Uterus (tissue), 3 donors: ENCODE measurements at regions not wholly inside any gene's neighbourhood (a gene's known extent, or its start where the extent isn't known, plus 50 kb on each side); places are given as distances from the start of the nearest gene placed in this dataset.
"Not testable (repeated sequence)": the region's sequence is repeated elsewhere in the genome, so short reads cannot be mapped to it uniquely, and the experiment has no call there.

Source experiments
- DNase-seq, 2 donors: peaks; one replicate each; pipeline ENCODE4 v3.0.0-alpha.2; 2019 to 2020
- H3K27ac ChIP-seq, 2 donors: fragments of 200-600 bp; sonication (generic); 1 replicate in 1 of 2; 2 replicates in 1 of 2; pipeline ENCODE4 v1.5.1; 2016 to 2018
- H3K27me3 ChIP-seq, 2 donors: fragments of 200-600 bp; sonication (generic); one replicate each; pipeline ENCODE4 v1.5.1; 2018 to 2019; ENCODE audit warnings: control low read depth in 1 of 2
- H3K36me3 ChIP-seq, 2 donors: fragments of 200-600 bp; sonication (generic); one replicate each; pipeline ENCODE4 v1.5.1; 2019; ENCODE audit warnings: control low read depth in 1 of 2
- H3K4me1 ChIP-seq, 2 donors: fragments of 200-600 bp; sonication (generic); one replicate each; pipeline ENCODE4 v1.5.1; 2018 to 2019; ENCODE audit warnings: control low read depth in 1 of 2
- H3K4me3 ChIP-seq, 2 donors: fragments of 200-600 bp; sonication (generic); 1 replicate in 1 of 2; 2 replicates in 1 of 2; pipeline ENCODE4 v1.5.1; 2018 to 2019; ENCODE audit warnings: mild to moderate bottlenecking in 1 of 2
- H3K9me3 ChIP-seq, 2 donors: fragments of 200-600 bp; sonication (generic); one replicate each; pipeline ENCODE4 v1.5.1; 2019; ENCODE audit warnings: control low read depth in 1 of 2
- CTCF ChIP-seq, 4 experiments: fragments of 200-600 bp in 2 of 4; fragments of 450-650 bp in 2 of 4; sonication (generic) in 2 of 4; IDR thresholded peaks; one replicate each; pipeline ENCODE4 v1.5.1; 2016 to 2019; ENCODE audit warnings: antibody characterized with exemption in 4 of 4, mild to moderate bottlenecking in 2 of 4, moderate library complexity in 1 of 4
- POLR2A ChIP-seq, 2 donors: fragments of 450-650 bp; IDR thresholded peaks; one replicate each; pipeline ENCODE4 v1.6.1; 2016; ENCODE audit warnings: antibody characterized with exemption in 2 of 2, mild to moderate bottlenecking in 1 of 2, moderate library complexity in 1 of 2
- intact Hi-C: fragments of 100-400 bp; cut with DNase I; formaldehyde crosslinking; loops from one replicate; pipeline ENCODE4 v1.15.1; 2023; ENCODE audit warnings: low total_unique reads
- donor health status: DM: yes; HTN: yes; CAD: no.

- Histone ChIP-seq H3K36me3 (no peaks in the 10 kb centered on the region), H3K27ac (no peak overlapping the region), H3K9me3 (no peaks in the 10 kb centered on the region), H3K4me3 (no peak overlapping the region), H3K4me1 (no peaks in the 10 kb centered on the region), H3K27me3 (no peaks in the 10 kb centered on the region)
- TF ChIP-seq POLR2A (IDR thresholded peaks at IDR 0.05) (no peak), CTCF (IDR thresholded peaks at IDR 0.05) (no peak)
- DNase-seq: no peak
- intact Hi-C loops: no loop called here
These were observed 157.1 kb upstream of the BCHE start for GRCh38 chr3:165994293-165994692.

- Histone ChIP-seq H3K4me1 (no peaks in the 10 kb centered on the region), H3K9me3 (no peaks in the 10 kb centered on the region), H3K27ac (no peak overlapping the region), H3K36me3 (no peaks in the 10 kb centered on the region), H3K4me3 (no peak overlapping the region), H3K27me3 (no peaks in the 10 kb centered on the region)
- TF ChIP-seq CTCF (IDR thresholded peaks at IDR 0.05): no peak
- no peak for TF ChIP-seq POLR2A (IDR thresholded peaks at IDR 0.05)
- no peak for DNase-seq
- intact Hi-C loops: no loop called here
These were observed 147.4 kb upstream of the BCHE start for GRCh38 chr3:165984589-165984988.

- intact Hi-C loops: no loop called here
- no peaks in the 10 kb centered on the region for H3K9me3 ChIP-seq
- no peaks in the 10 kb centered on the region for H3K36me3 ChIP-seq
- H3K4me1 ChIP-seq: no peaks in the 10 kb centered on the region
- DNase-seq: no peak
- H3K27me3 ChIP-seq: no peaks in the 10 kb centered on the region
- TF ChIP-seq CTCF (IDR thresholded peaks at IDR 0.05) (no peak), POLR2A (IDR thresholded peaks at IDR 0.05) (no peak)
- H3K4me3 ChIP-seq: no peak overlapping the region
- H3K27ac ChIP-seq: no peak overlapping the region
These were observed 146.1 kb upstream of the BCHE start for GRCh38 chr3:165983284-165983683.

GRCh38 chr3:165981318-165981717, 144.1 kb upstream of the BCHE start:
- TF ChIP-seq CTCF (IDR thresholded peaks at IDR 0.05): no peak
- no peak for TF ChIP-seq POLR2A (IDR thresholded peaks at IDR 0.05)
- no peaks in the 10 kb centered on the region for H3K27me3 ChIP-seq
- no peaks in the 10 kb centered on the region for H3K36me3 ChIP-seq
- no peaks in the 10 kb centered on the region for H3K4me1 ChIP-seq
- no peak overlapping the region for H3K27ac ChIP-seq
- no peak for DNase-seq
- intact Hi-C loops: no loop called here
- H3K4me3 ChIP-seq: no peak overlapping the region
- no peaks in the 10 kb centered on the region for H3K9me3 ChIP-seq

GRCh38 chr3:165960825-165961224, 123.6 kb upstream of the BCHE start:
- H3K36me3 ChIP-seq, H3K27me3 ChIP-seq, H3K4me1 ChIP-seq, H3K9me3 ChIP-seq, H3K4me3 ChIP-seq, DNase-seq, H3K27ac ChIP-seq, intact Hi-C loops: not testable (repeated sequence)

- TF ChIP-seq POLR2A (IDR thresholded peaks at IDR 0.05) (no peak), CTCF (IDR thresholded peaks at IDR 0.05) (no peak)
- no peaks in the 10 kb centered on the region for H3K36me3 ChIP-seq
- no peak for DNase-seq
- intact Hi-C loops: no loop called here
- no peaks in the 10 kb centered on the region for H3K4me1 ChIP-seq
- no peaks in the 10 kb centered on the region for H3K9me3 ChIP-seq
- no peak overlapping the region for H3K4me3 ChIP-seq
- H3K27me3 ChIP-seq: no peaks in the 10 kb centered on the region
- H3K27ac ChIP-seq: no peak overlapping the region
These were observed 116.9 kb upstream of the BCHE start for GRCh38 chr3:165954171-165954570.
